GM12878 (cell line): ENCODE measurements at regions not wholly inside any gene's neighbourhood (a gene's known extent, or its start where the extent isn't known, plus 50 kb on each side); places are given as distances from the start of the nearest gene placed in this dataset.

Experiments used
- DPF2 ChIP-seq: fragments of 450-650 bp; IDR thresholded peaks from 2 replicates; pipeline ENCODE4 v1.6.1; 2017; ENCODE audit warnings: mild to moderate bottlenecking
- EGR1 ChIP-seq, 2 experiments: IDR thresholded peaks; 1 replicate in 1 of 2; 2 replicates in 1 of 2; pipeline ENCODE4 v1.6.1; 2011 to 2012; ENCODE audit warnings: low read depth in 2 of 2, low read length in 2 of 2, borderline replicate concordance in 1 of 2, mild to moderate bottlenecking in 1 of 2, moderate library complexity in 1 of 2
- EZH2 ChIP-seq: IDR thresholded peaks from 2 replicates; pipeline ENCODE4 v1.6.1; 2012; ENCODE audit warnings: low read depth, mild to moderate bottlenecking, control low read depth, inconsistent platforms, low read length, borderline replicate concordance; ENCODE audit not compliant: control insufficient read depth
- GABPA ChIP-seq: IDR thresholded peaks from 2 replicates; pipeline ENCODE4 v1.6.1; 2014; ENCODE audit warnings: antibody characterized with exemption, low read depth, mild to moderate bottlenecking, inconsistent platforms
- RAD21 ChIP-seq: IDR thresholded peaks from 2 replicates; pipeline ENCODE4 v1.6.1; 2011; ENCODE audit warnings: mild to moderate bottlenecking, low read depth, low read length, moderate library complexity; ENCODE audit not compliant: insufficient read depth
- SMAD1 ChIP-seq: fragments of 450-650 bp; IDR thresholded peaks from 2 replicates; pipeline ENCODE4 v1.6.1; 2018; ENCODE audit warnings: mild to moderate bottlenecking, low read depth; ENCODE audit not compliant: partially characterized antibody
- TCF12 ChIP-seq: IDR thresholded peaks from 2 replicates; pipeline ENCODE4 v1.6.1; 2011; ENCODE audit warnings: low read depth, mild to moderate bottlenecking, low read length
- YBX1 ChIP-seq: fragments of 450-650 bp; IDR thresholded peaks from 2 replicates; pipeline ENCODE4 v1.6.1; 2016; ENCODE audit warnings: antibody characterized with exemption
- TF ChIP-seq, protein P1 (sequence below): fragments of 450-650 bp; formaldehyde crosslinking; IDR thresholded peaks from 2 replicates; pipeline ENCODE4 v1.4.0; 2022; ENCODE audit warnings: mild to moderate bottlenecking, moderate library complexity
- TF ChIP-seq, protein P2 (sequence below), 3 experiments: IDR thresholded peaks in 2 of 3; conservative IDR thresholded peaks in 1 of 3; 2 replicates each; pipeline ENCODE4 v1.5.1; 2011; ENCODE audit warnings: low read depth in 3 of 3, low read length in 3 of 3, mild to moderate bottlenecking in 3 of 3, control low read depth in 2 of 3, moderate library complexity in 2 of 3, inconsistent platforms in 1 of 3, mixed read lengths in 1 of 3; ENCODE audit not compliant: control insufficient read depth in 2 of 3, insufficient read depth in 1 of 3; ENCODE audit errors: extremely low read depth in 1 of 3
- TF ChIP-seq, protein P3 (sequence below): fragments of 450-650 bp; formaldehyde crosslinking; IDR thresholded peaks from 2 replicates; pipeline ENCODE4 v1.5.0; 2022; ENCODE audit warnings: mild to moderate bottlenecking, missing genetic modification characterization
- TF ChIP-seq, protein P4 (sequence below): fragments of 450-650 bp; IDR thresholded peaks from 2 replicates; pipeline ENCODE4 v1.6.1; 2016; ENCODE audit warnings: mild to moderate bottlenecking

DNA sequence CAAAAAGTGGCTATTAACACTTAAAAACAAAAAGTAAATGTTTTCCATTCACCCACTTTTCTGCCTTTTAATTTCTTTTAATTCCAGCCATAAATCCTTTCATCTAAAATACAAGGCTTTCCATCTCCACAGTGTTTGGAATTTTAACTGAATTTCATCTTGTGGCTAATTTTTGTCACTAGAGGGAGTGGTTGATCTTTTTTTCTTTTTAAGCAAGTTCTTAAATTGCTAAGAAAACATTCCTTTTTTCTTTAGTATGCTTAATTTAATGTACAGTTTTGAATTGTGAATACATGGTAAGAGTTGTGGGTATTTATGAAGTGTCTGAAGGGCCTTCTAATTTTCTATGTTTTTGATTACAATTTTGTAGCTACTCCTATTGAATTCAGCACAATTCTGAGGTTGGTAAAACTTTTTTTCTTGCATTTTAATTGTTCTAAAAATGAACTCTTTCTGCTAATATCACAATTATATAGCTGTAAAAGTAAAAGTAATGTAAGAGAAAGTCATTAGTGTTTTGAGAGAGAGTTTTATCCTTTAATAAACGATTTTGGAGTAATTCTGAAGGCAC is 54.9 kb upstream of the ANK3 start:
- TF ChIP-seq TCF12 (no peak), DPF2 (no peak), SMAD1 (no peak), GABPA (no peak), EZH2 (no peak), YBX1 (no peak), RAD21 (peak; percentile 30; the same call in 1 of the 2 replicates), EGR1 (IDR thresholded peaks at IDR 0.05; ENCODE audit: borderline replicate concordance in 1 of 2, low read depth in 2 of 2, low read length in 2 of 2) (no peak)
- TF ChIP-seq, protein P1, sequence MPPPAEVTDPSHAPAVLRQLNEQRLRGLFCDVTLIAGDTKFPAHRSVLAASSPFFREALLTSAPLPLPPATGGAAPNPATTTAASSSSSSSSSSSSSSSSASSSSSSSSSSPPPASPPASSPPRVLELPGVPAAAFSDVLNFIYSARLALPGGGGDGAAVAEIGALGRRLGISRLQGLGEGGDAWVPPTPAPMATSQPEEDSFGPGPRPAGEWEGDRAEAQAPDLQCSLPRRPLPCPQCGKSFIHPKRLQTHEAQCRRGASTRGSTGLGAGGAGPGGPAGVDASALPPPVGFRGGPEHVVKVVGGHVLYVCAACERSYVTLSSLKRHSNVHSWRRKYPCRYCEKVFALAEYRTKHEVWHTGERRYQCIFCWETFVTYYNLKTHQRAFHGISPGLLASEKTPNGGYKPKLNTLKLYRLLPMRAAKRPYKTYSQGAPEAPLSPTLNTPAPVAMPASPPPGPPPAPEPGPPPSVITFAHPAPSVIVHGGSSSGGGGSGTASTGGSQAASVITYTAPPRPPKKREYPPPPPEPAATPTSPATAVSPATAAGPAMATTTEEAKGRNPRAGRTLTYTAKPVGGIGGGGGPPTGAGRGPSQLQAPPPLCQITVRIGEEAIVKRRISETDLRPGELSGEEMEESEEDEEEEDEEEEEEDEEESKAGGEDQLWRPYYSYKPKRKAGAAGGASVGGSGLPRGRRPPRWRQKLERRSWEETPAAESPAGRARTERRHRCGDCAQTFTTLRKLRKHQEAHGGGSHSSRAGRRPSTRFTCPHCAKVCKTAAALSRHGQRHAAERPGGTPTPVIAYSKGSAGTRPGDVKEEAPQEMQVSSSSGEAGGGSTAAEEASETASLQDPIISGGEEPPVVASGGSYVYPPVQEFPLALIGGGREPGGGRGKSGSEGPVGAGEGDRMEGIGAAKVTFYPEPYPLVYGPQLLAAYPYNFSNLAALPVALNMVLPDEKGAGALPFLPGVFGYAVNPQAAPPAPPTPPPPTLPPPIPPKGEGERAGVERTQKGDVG (CRISPR knock-in tag) = no peak
- TF ChIP-seq, protein P2, sequence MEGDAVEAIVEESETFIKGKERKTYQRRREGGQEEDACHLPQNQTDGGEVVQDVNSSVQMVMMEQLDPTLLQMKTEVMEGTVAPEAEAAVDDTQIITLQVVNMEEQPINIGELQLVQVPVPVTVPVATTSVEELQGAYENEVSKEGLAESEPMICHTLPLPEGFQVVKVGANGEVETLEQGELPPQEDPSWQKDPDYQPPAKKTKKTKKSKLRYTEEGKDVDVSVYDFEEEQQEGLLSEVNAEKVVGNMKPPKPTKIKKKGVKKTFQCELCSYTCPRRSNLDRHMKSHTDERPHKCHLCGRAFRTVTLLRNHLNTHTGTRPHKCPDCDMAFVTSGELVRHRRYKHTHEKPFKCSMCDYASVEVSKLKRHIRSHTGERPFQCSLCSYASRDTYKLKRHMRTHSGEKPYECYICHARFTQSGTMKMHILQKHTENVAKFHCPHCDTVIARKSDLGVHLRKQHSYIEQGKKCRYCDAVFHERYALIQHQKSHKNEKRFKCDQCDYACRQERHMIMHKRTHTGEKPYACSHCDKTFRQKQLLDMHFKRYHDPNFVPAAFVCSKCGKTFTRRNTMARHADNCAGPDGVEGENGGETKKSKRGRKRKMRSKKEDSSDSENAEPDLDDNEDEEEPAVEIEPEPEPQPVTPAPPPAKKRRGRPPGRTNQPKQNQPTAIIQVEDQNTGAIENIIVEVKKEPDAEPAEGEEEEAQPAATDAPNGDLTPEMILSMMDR (IDR thresholded peaks at IDR 0.05 in 2 of 3, conservative IDR thresholded peaks at IDR 0.05 in 1 of 3; ENCODE audit: control insufficient read depth in 2 of 3, extremely low read depth in 1 of 3, insufficient read depth in 1 of 3, low read depth in 3 of 3, low read length in 3 of 3) = no peak; a peak in 1 of 6 replicates
- TF ChIP-seq, protein P3, sequence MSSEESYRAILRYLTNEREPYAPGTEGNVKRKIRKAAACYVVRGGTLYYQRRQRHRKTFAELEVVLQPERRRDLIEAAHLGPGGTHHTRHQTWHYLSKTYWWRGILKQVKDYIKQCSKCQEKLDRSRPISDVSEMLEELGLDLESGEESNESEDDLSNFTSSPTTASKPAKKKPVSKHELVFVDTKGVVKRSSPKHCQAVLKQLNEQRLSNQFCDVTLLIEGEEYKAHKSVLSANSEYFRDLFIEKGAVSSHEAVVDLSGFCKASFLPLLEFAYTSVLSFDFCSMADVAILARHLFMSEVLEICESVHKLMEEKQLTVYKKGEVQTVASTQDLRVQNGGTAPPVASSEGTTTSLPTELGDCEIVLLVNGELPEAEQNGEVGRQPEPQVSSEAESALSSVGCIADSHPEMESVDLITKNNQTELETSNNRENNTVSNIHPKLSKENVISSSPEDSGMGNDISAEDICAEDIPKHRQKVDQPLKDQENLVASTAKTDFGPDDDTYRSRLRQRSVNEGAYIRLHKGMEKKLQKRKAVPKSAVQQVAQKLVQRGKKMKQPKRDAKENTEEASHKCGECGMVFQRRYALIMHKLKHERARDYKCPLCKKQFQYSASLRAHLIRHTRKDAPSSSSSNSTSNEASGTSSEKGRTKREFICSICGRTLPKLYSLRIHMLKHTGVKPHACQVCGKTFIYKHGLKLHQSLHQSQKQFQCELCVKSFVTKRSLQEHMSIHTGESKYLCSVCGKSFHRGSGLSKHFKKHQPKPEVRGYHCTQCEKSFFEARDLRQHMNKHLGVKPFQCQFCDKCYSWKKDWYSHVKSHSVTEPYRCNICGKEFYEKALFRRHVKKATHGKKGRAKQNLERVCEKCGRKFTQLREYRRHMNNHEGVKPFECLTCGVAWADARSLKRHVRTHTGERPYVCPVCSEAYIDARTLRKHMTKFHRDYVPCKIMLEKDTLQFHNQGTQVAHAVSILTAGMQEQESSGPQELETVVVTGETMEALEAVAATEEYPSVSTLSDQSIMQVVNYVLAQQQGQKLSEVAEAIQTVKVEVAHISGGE = no peak
- TF ChIP-seq, protein P4, sequence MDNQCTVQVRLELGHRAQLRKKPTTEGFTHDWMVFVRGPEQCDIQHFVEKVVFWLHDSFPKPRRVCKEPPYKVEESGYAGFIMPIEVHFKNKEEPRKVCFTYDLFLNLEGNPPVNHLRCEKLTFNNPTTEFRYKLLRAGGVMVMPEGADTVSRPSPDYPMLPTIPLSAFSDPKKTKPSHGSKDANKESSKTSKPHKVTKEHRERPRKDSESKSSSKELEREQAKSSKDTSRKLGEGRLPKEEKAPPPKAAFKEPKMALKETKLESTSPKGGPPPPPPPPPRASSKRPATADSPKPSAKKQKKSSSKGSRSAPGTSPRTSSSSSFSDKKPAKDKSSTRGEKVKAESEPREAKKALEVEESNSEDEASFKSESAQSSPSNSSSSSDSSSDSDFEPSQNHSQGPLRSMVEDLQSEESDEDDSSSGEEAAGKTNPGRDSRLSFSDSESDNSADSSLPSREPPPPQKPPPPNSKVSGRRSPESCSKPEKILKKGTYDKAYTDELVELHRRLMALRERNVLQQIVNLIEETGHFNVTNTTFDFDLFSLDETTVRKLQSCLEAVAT = no peak
